Activated CD4-positive, alpha-beta T cell treated with anti-CD3 and anti-CD28 coated beads, Interleukin-2, amount 50 U/mL, for 48 hours (primary cell): ENCODE measurements at regions not wholly inside any gene's neighbourhood (a gene's known extent, or its start where the extent isn't known, plus 50 kb on each side); places are given as distances from the start of the nearest gene placed in this dataset.
"Not testable (repeated sequence)": the region's sequence is repeated elsewhere in the genome, so short reads cannot be mapped to it uniquely, and the experiment has no call there.

Experiments
- DNase-seq, 2 experiments: peaks; one replicate each; pipeline ENCODE4 v3.0.0-alpha.2; 2020

DNA sequence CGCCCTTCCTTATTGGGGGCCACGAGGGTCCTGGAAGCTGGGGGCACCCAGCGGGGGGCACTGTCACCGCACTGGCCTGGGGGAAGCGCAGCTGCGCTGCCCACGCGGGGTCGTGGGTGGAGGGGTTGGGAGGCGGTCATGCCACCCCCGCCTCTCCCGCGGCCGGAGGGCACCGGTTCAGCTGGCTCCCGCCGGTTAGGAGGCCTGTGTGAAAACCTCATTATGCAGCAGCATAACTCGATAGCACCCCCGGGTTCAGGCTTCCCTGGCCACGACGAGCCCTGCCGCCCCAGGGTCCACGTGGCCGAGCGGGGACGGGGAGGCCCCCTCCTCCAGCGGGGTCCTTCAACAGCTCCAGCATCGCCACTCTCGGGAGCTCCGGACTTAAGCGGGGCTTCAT is 91.2 kb upstream of the ERCC6L2 start:
- no peak for DNase-seq

- no peak for DNase-seq
Measured at GRCh38 chr9:95783426-95783975, 92.0 kb upstream of the ERCC6L2 start.

GRCh38 chr9:95780751-95781150 is 94.7 kb upstream of the ERCC6L2 start:
- DNase-seq: no peak

GRCh38 chr9:95780121-95780520 is 95.4 kb upstream of the ERCC6L2 start:
- DNase-seq: no peak

GRCh38 chr9:95779597-95779996 is 95.9 kb upstream of the ERCC6L2 start:
- not testable (repeated sequence) for DNase-seq

DNA sequence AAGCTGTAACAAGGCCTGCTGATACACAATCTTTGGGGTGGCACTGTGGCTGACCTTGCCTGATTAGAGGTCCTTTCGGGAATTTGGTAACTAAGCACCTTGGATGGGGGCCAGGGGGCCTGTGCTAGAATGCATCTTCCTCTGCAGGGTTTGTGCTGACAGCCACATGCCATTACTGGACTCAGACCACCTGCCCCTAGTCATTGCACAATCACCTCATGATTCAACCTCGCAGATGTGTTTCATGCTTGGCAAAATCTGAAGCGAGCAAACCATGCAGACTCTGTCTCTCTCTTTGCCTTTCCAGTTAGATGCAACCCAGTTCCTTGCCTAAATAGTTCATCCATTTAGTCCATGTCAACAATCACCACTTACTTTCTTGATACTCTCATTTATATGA is 96.5 kb upstream of the ERCC6L2 start:
- DNase-seq: no peak

GRCh38 chr9:95777136-95777535 is 98.4 kb upstream of the ERCC6L2 start:
- no peak for DNase-seq

DNA sequence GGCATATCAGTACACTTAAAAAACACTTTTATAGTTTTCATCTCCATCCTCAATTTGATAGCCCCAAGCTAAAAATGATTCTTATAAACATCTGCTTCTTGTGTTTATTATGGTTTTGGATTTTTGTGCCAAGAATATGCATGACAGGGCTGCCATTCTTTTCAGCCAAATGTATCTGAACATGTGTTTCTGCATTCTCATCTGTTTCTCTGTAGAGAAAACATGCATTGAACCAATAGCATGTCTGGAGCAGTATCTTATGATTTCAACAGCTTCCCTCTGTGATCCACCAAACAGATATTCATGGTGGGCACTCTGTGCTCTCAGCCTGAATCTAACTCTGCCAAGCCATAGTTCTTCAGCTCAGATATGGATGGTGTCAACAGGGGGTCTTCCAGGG is 99.3 kb upstream of the ERCC6L2 start:
- no peak for DNase-seq

- DNase-seq: no peak
Measured at GRCh38 chr9:95775191-95775590, 100.3 kb upstream of the ERCC6L2 start.

- no peak for DNase-seq
Measured at GRCh38 chr9:95773053-95773418, 102.5 kb upstream of the ERCC6L2 start.

GRCh38 chr9:95772320-95773052 is 103.0 kb upstream of the ERCC6L2 start:
- DNase-seq: no peak

DNA sequence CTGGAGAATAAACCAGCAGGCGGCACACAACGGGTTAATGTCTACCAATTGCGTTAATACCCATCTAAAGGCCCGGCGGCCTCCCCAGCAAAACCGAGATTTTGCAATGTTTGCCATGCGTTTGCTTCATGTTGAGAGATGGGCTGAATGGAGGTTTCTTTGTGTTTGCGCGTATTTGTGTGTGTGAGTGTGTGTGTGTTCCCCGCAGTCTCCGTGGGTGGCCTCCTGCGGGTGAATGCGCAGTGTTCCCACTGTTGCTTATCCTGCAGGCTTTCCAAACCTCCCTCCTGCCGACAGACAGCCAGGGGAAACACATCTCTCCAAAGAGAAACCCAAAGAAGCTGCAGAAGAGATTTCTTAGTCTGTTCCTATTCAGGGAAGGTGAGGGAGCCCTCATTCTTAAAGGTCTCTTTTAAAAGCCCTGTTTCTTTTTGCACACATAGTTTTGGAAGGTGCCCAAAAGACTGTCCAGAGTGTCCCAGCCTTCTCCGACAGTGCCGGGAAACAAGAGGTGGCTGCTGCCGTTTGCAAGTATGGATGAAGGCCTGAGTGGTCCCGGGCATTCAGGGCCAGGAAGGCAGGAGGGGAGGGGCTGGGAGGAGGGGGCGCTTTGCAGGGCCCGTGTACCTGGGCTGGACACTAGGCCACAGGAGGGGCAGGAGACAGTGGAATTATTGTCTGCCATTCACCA is 103.8 kb upstream of the ERCC6L2 start:
- DNase-seq: no peak

- no peak for DNase-seq
Measured at GRCh38 chr9:95770653-95771131, 104.8 kb upstream of the ERCC6L2 start.

DNA sequence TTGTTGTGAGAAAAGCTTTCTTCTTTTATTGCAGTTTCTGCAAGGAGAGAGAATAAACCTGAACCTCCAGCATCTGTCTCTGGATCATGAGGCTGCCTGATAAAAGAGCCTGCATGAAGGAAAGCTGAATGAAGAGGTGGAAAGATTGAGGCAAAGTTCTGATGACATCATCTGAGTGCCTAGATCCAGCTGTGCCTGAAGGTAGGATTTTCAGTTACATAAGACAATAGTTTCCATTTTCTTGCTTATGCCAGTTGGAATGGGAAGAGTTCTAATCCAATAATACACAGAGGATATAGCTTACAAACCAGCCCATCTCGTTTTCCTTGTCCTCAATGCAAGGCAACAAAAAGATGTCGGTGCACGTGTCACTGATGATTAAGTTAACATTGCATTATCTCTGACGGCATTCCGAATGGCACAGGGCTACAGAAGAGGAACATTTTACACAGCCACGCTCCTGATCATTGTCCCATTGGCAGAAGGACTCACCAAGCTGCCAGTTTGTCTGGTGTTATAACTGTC is 105.5 kb upstream of the ERCC6L2 start:
- no peak for DNase-seq

DNA sequence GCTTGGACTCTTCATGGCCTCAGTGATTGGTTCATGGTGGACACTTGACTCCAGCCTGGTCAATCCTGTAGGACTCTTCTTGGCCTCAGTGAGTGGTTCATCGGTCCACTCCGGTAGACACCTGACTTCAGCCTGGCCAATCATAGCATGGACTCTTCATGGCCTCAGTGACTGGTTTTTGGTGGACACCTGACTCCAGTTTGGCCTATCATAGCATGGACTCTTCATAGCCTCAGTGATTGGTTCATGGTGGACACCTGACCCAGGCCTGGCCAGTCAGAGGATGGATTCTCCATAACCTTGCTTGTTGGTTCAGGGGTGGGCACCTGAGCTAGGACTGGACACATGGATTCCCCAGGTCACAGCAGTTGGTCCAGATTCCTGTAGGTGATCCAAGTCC is 106.0 kb upstream of the ERCC6L2 start:
- DNase-seq: no peak

DNA sequence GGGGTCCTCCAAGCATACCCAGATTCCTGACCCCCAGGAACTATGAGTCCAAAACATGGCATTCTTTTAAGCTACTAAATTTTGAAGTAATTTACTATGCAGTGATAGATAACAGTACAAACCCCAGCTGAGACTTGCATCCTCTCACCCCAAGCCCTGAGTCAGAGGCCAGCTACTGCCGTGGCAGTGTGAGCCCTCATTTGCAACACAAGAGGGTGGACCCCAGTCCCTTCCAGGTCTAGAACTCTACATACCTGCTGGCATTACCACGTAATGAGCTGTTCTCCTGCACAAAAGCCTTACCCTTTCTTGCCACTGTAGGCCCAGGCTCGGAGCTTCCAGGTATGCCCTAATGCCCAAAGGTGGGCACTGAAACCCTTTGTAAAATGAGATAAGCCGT is 108.6 kb upstream of the ERCC6L2 start:
- no peak for DNase-seq

DNA sequence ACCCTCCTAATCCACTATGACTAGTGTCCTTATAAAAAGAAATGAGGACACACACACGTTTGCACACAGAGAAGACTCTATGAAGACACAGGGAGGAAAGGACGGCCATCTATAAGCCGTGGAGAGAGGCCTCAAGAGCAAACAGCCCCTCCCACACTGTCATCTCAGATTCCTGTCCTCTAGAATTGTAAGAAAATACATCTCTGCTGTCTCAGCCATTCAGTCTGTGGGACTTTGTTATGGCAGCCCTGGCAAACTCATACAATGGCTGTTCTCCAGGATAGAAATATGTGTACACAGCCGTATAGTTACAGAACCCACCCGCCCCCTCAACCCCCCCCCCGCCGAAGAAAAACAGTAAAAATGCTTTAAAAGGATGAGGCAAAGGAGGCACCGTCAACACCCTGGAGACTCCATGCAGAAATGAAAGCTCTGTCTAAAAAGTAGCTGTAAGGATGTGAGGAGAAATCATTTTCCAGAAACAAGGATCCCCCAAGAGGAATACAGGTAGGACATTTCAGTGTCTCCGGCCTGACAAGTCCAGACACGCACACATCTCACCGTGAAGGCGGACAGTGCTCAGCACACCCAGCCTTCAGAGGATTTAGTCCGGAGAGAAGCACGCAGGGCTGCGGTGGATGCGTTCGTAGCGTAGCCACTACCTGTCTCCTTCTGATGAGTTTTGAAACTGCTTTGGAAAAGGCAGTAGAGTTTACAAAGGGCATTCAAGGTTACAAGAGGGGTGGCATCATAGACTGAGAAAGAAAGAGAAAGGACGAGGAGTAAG is 110.8 kb upstream of the ERCC6L2 start:
- DNase-seq: no peak

DNA sequence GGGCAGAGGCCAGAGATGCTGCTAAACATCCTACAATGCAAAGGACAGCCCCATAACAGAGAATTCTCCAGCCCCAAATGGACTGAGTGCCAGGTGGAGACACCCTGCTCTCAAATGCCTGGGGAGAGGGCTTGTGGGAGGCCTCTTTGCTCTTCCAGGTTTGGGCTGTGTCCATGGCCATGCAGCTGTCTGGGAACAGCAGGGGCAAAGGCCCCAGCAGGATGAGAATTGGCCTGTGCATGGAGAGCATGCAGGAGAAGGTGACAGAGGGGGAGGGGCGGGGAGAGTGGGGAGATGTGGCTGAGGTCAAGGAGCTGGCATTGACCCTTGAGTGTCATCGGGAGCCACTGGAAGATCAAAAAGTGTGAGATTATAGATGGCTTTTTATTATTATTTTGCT is 111.5 kb upstream of the ERCC6L2 start:
- DNase-seq: no peak

DNA sequence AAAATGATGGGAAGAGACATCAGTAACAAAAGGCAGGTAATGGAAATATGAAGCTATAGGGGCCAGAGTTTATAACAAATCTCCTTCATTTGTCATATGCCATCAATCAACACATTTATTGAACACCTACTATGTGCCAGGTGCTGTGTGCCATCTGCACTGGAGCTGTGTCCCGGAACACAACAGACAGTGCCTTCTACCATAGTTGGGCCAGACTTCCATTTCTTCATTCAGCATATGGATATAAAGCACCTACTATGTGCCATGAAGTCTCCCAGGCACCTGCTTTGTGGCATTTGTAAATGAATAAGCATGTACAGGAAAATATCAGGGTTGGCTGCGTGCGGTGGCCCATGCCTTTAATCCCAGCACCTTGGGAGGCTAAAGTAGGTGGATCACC is 112.5 kb upstream of the ERCC6L2 start:
- no peak for DNase-seq

DNA sequence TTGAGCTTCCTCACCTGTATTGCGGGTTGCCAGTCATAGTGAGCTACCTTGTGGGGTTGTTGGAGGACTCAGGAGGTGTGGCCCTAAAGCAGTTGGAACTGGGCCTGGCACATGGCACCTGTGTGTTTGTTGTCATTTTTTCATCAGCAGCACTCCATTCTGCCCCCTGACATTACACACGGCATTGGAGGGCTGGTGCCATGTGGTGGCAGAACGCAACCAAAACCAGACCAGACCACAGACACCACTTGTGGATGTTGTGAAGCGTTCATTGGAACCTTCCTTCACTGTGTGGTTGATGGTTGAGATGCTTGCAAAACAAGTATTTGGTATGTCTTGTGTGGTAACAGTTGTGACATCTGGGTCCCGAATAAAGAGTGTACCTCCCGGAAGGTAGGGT is 113.2 kb upstream of the ERCC6L2 start:
- no peak for DNase-seq

- DNase-seq: no peak
Measured at GRCh38 chr9:95760791-95761190, 114.7 kb upstream of the ERCC6L2 start.

- no peak for DNase-seq
Measured at GRCh38 chr9:95757439-95757838, 118.1 kb upstream of the ERCC6L2 start.

- DNase-seq: no peak
Measured at GRCh38 chr9:95756986-95757385, 118.5 kb upstream of the ERCC6L2 start.
